ENCODE measurements at regions not wholly inside any gene's neighbourhood (a gene's known extent, or its start where the extent isn't known, plus 50 kb on each side); places are given as distances from the start of the nearest gene placed in this dataset.

- TF ChIP-seq CTCF (IDR thresholded peaks at IDR 0.05): no peak
Observed at GRCh38 chr2:14231391-14231898, 401.1 kb upstream of the LRATD1 start.

GRCh38 chr2:14232217-14232616 is 400.3 kb upstream of the LRATD1 start:
- TF ChIP-seq CTCF (IDR thresholded peaks at IDR 0.05): no peak
- ATAC-seq (ENCODE audit: low FRiP score) (no peak), DNase-seq (ENCODE audit: low spot score) (no peak)

More at GRCh38 chr2:14231391-14231898, 401.1 kb upstream of the LRATD1 start:
- ATAC-seq (ENCODE audit: low FRiP score): no peak
- DNase-seq (ENCODE audit: low spot score): no peak

GRCh38 chr2:14234911-14235310 is 397.6 kb upstream of the LRATD1 start:
- no peak for DNase-seq (ENCODE audit: low spot score)
- no peak for TF ChIP-seq CTCF (IDR thresholded peaks at IDR 0.05)
- ATAC-seq (ENCODE audit: low FRiP score): no peak

GRCh38 chr2:14235667-14236066 is 396.9 kb upstream of the LRATD1 start:
- no peak for DNase-seq (ENCODE audit: low spot score)
- no peak for ATAC-seq (ENCODE audit: low FRiP score)
- TF ChIP-seq CTCF (IDR thresholded peaks at IDR 0.05): no peak

- DNase-seq (ENCODE audit: low spot score) (no peak), ATAC-seq (ENCODE audit: low FRiP score) (no peak)
- no peak for TF ChIP-seq CTCF (IDR thresholded peaks at IDR 0.05)
Observed at GRCh38 chr2:14237902-14238301, 394.6 kb upstream of the LRATD1 start.

GRCh38 chr2:14239605-14240004 is 392.9 kb upstream of the LRATD1 start:
- DNase-seq (ENCODE audit: low spot score): no peak
- no peak for ATAC-seq (ENCODE audit: low FRiP score)
- no peak for TF ChIP-seq CTCF (IDR thresholded peaks at IDR 0.05)

GRCh38 chr2:14240868-14241267 is 391.6 kb upstream of the LRATD1 start:
- TF ChIP-seq CTCF (IDR thresholded peaks at IDR 0.05): no peak
- DNase-seq (ENCODE audit: low spot score) (no peak), ATAC-seq (ENCODE audit: low FRiP score) (no peak)

Measured in omental fat pad (tissue), 3 donors.